ENCODE measurements at regions not wholly inside any gene's neighbourhood (a gene's known extent, or its start where the extent isn't known, plus 50 kb on each side); places are given as distances from the start of the nearest gene placed in this dataset.

- CTCF ChIA-PET = no interaction called here
Measured at GRCh38 chr19:29090783-29091526, 122.0 kb downstream of the UQCRFS1 start.

GRCh38 chr19:29089315-29089870 lies 123.6 kb downstream of the UQCRFS1 start:
- ChIA-PET POLR2A (no interaction called here), CTCF (no interaction called here)
- no peak for TF ChIP-seq CTCF (IDR thresholded peaks at IDR 0.05; ENCODE audit: control extremely low read depth, extremely low read depth, low read depth, missing control alignments)

More at GRCh38 chr19:29090783-29091526, 122.0 kb downstream of the UQCRFS1 start:
- POLR2A ChIA-PET = no interaction called here
- no peak for DNase-seq (ENCODE audit: extremely low spot score)
- no peak for TF ChIP-seq CTCF (IDR thresholded peaks at IDR 0.05; ENCODE audit: control extremely low read depth, extremely low read depth, low read depth, missing control alignments)

GRCh38 chr19:29088761-29089160 lies 124.2 kb downstream of the UQCRFS1 start:
- ChIA-PET POLR2A (no interaction called here), CTCF (no interaction called here)
- TF ChIP-seq CTCF (IDR thresholded peaks at IDR 0.05; ENCODE audit: control extremely low read depth, extremely low read depth, low read depth, missing control alignments) = no peak
- DNase-seq (ENCODE audit: extremely low spot score) = no peak

More at GRCh38 chr19:29089315-29089870, 123.6 kb downstream of the UQCRFS1 start:
- DNase-seq (ENCODE audit: extremely low spot score) = no peak

- DNase-seq (ENCODE audit: extremely low spot score) = no peak
- no peak for TF ChIP-seq CTCF (IDR thresholded peaks at IDR 0.05; ENCODE audit: control extremely low read depth, extremely low read depth, low read depth, missing control alignments)
- ChIA-PET POLR2A (no interaction called here), CTCF (no interaction called here)
Measured at GRCh38 chr19:29086646-29087045, 126.3 kb downstream of the UQCRFS1 start.

GRCh38 chr19:29086182-29086581 lies 126.8 kb downstream of the UQCRFS1 start:
- TF ChIP-seq CTCF (IDR thresholded peaks at IDR 0.05; ENCODE audit: control extremely low read depth, extremely low read depth, low read depth, missing control alignments) = no peak
- POLR2A ChIA-PET = no interaction called here
- CTCF ChIA-PET = no interaction called here
- DNase-seq (ENCODE audit: extremely low spot score) = no peak

DNA sequence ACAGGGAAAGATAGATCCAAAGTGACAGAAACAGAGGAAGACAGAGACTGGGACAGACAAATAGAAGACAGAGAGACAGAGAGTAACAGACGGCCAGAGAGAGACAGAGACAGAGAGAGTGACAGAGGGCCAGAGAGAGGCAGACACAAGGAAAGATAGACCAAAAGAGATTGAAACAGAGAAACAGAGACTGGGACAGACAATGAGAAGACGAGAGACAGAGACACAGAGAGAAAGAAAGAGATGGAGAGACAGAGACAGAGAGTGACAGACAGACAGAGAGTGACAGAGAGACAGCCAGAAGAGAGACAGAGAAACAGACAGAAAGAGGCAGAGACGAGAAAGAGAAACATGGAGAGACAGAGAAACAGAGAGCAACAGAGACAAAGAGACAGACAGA lies 127.3 kb downstream of the UQCRFS1 start:
- DNase-seq (ENCODE audit: extremely low spot score) = no peak
- ChIA-PET CTCF (no interaction called here), POLR2A (no interaction called here)
- no peak for TF ChIP-seq CTCF (IDR thresholded peaks at IDR 0.05; ENCODE audit: control extremely low read depth, extremely low read depth, low read depth, missing control alignments)
